A549 (cell line): ENCODE measurements at regions not wholly inside any gene's neighbourhood (a gene's known extent, or its start where the extent isn't known, plus 50 kb on each side); places are given as distances from the start of the nearest gene placed in this dataset.

Experiments
- ATAC-seq, 2 experiments: fragments of 200-7000 bp in 1 of 2; fragments of >200 bp in 1 of 2; cut with Nextera tagmentation in 1 of 2; cut with Tn5 transposase in 1 of 2; 3 replicates each; pipeline versions ENCODE4 v1.8.0 to v1.9.1; 2018 to 2020; ENCODE audit warnings: mild to moderate bottlenecking in 1 of 2, moderate library complexity in 1 of 2
- CTCF ChIA-PET: fragments of 300-600 bp; sonication (Branson Sonifier 250); formaldehyde crosslinking; extraction: SDS; loops from one replicate; lab custom pipeline; 2021; ENCODE audit warnings: antibody characterized with exemption, inconsistent platforms; lab: Yijun Ruan, JAX
- POLR2A ChIA-PET: fragments of 350-600 bp; formaldehyde crosslinking; extraction: SDS; loops from one replicate; lab custom pipeline; 2021; ENCODE audit warnings: antibody characterized with exemption, inconsistent platforms; lab: Yijun Ruan, JAX
- DNase-seq, 2 experiments: peaks; one replicate each; pipeline versions ENCODE4 v3.0.0 to v3.0.0-alpha.2; 2011 to 2016; ENCODE audit warnings: low read depth in 1 of 2, low spot score in 1 of 2
- FAIRE-seq: peaks from 2 replicates; lab custom pipeline; 2011; peaks lifted over from hg19 to GRCh38; lab: Jason Lieb, UNC
- H3K27ac ChIP-seq, 2 experiments: fragments of >200 bp; sonication (Bioruptor Twin); formaldehyde crosslinking; 3 replicates each; pipeline ENCODE4 v1.5.1; 2016 to 2017
- H3K4me1 ChIP-seq: fragments of >200 bp; sonication (Bioruptor Twin); formaldehyde crosslinking; 3 replicates; pipeline ENCODE4 v1.6.1; 2016
- H3K4me2 ChIP-seq: fragments of >200 bp; sonication (Bioruptor Twin); formaldehyde crosslinking; 3 replicates; pipeline ENCODE4 v1.6.1; 2016
- H3K4me3 ChIP-seq: fragments of >200 bp; sonication (Bioruptor Twin); formaldehyde crosslinking; 3 replicates; pipeline ENCODE4 v1.5.1; 2016
- H3K9me3 ChIP-seq: fragments of >200 bp; sonication (Bioruptor Twin); formaldehyde crosslinking; 3 replicates; pipeline ENCODE4 v1.6.1; 2016
- CBX2 ChIP-seq: fragments of 200-600 bp; sonication (generic); IDR thresholded peaks from 2 replicates; pipeline ENCODE4 v1.6.1; 2016; ENCODE audit warnings: low read depth, mild to moderate bottlenecking, borderline replicate concordance
- CEBPB ChIP-seq, 2 experiments: fragments of >200 bp in 1 of 2; sonication (Bioruptor Twin) in 1 of 2; formaldehyde crosslinking in 1 of 2; IDR thresholded peaks; 2 replicates each; pipeline ENCODE4 v1.6.1; 2012 to 2016
- CHD2 ChIP-seq: fragments of 150-350 bp; IDR thresholded peaks from 2 replicates; pipeline ENCODE4 v1.6.1; 2014; ENCODE audit warnings: low read length; ENCODE audit not compliant: partially characterized antibody
- CHD4 ChIP-seq: fragments of 200-600 bp; sonication (generic); IDR thresholded peaks from 2 replicates; pipeline ENCODE4 v1.6.1; 2016; ENCODE audit warnings: antibody characterized with exemption, mild to moderate bottlenecking, borderline replicate concordance
- EHF ChIP-seq: fragments of 250-450 bp; sonication (Bioruptor Pico); IDR thresholded peaks from 2 replicates; pipeline ENCODE4 v1.5.0; 2020; ENCODE audit warnings: mild to moderate bottlenecking
- EHMT2 ChIP-seq: fragments of 200-600 bp; sonication (generic); IDR thresholded peaks from 2 replicates; pipeline ENCODE4 v1.6.1; 2016; ENCODE audit warnings: antibody characterized with exemption, low read depth, mild to moderate bottlenecking, moderate library complexity
- EP300 ChIP-seq, 2 experiments: fragments of >200 bp; sonication (Bioruptor Twin); formaldehyde crosslinking; IDR thresholded peaks; 2 replicates in 1 of 2; 3 replicates in 1 of 2; pipeline ENCODE4 v1.6.1; 2016 to 2017
- FOSB ChIP-seq: fragments of 250-450 bp; sonication (Bioruptor Pico); IDR thresholded peaks from 2 replicates; pipeline ENCODE4 v1.5.0; 2020; ENCODE audit warnings: mild to moderate bottlenecking, moderate library complexity
- FOXS1 ChIP-seq: fragments of 250-450 bp; sonication (Bioruptor Pico); IDR thresholded peaks from 2 replicates; pipeline ENCODE4 v1.5.0; 2020; ENCODE audit warnings: mild to moderate bottlenecking, moderate library complexity
- GATA3 ChIP-seq: IDR thresholded peaks from 2 replicates; pipeline ENCODE4 v1.6.1; 2012; ENCODE audit warnings: borderline replicate concordance
- MAFK ChIP-seq: fragments of 450-650 bp; IDR thresholded peaks from 2 replicates; pipeline ENCODE4 v1.6.1; 2014; ENCODE audit not compliant: partially characterized antibody
- NR3C1 ChIP-seq: fragments of >200 bp; sonication (Bioruptor Twin); formaldehyde crosslinking; IDR thresholded peaks from 3 replicates; pipeline ENCODE4 v1.6.1; 2017
- POLR2A ChIP-seq: IDR thresholded peaks from 2 replicates; pipeline ENCODE4 v1.6.1; 2012; ENCODE audit warnings: mild to moderate bottlenecking, low read length
- POLR2AphosphoS2 ChIP-seq: conservative IDR thresholded peaks from 2 replicates; pipeline ENCODE4 v1.6.1; 2012; ENCODE audit warnings: low read length, improper control_type of control experiment, inconsistent platforms
- SMC3 ChIP-seq: fragments of >200 bp; sonication (Bioruptor Twin); formaldehyde crosslinking; IDR thresholded peaks from 3 replicates; pipeline ENCODE4 v1.6.1; 2018; ENCODE audit warnings: inconsistent platforms
- TP53 ChIP-seq: fragments of 250-450 bp; sonication (Bioruptor Pico); IDR thresholded peaks from 2 replicates; pipeline ENCODE4 v1.5.0; 2021; ENCODE audit warnings: mild to moderate bottlenecking, moderate library complexity
- ZC3H11A ChIP-seq: fragments of 450-650 bp; IDR thresholded peaks from 2 replicates; pipeline ENCODE4 v1.6.1; 2014; ENCODE audit warnings: antibody characterized with exemption, mild to moderate bottlenecking
- WGBS: methylation state at CpG from one replicate; pipeline ENCODE4 v1.1.6; 2017; ENCODE audit errors: missing lambda C conversion rate; 5-methylcytosine and 5-hydroxymethylcytosine counted together
- TF ChIP-seq, protein P1 (sequence below): fragments of >200 bp; sonication (Bioruptor Twin); formaldehyde crosslinking; IDR thresholded peaks from 3 replicates; pipeline ENCODE4 v1.5.1; 2016
- TF ChIP-seq, protein P2 (sequence below): fragments of 250-450 bp; sonication (Bioruptor Pico); IDR thresholded peaks from 2 replicates; pipeline ENCODE4 v1.5.0; 2021; ENCODE audit warnings: mild to moderate bottlenecking, moderate library complexity, borderline replicate concordance

DNA sequence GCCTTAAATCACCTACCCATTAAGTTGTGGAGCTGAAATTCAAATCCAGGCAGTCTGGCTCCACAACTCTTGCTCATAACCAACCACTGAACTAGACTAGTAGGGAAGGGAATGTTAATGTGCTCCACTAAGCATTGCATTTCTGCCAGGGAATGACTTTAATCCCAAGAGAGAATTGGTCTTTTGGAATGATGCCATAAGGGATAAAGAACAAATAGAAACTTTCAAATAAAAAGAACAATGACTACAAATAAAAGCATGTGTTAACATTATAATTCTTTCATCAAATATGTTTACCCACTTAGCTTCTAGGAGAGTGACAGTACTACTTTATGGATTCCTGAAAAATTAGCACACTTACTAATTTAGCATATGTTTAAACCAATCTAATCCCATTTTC is 905.9 kb downstream of the CENPC start:
- no peaks in the 10 kb centered on the region for H3K9me3 ChIP-seq
- TF ChIP-seq POLR2AphosphoS2 (no peak), TP53 (no peak), NR3C1 (no peak), POLR2A (no peak), CBX2 (no peak), GATA3 (no peak), CEBPB (IDR thresholded peaks at IDR 0.05) (no peak), EHF (CRISPR knock-in tag) (no peak), EHMT2 (no peak)
- TF ChIP-seq, protein P1, sequence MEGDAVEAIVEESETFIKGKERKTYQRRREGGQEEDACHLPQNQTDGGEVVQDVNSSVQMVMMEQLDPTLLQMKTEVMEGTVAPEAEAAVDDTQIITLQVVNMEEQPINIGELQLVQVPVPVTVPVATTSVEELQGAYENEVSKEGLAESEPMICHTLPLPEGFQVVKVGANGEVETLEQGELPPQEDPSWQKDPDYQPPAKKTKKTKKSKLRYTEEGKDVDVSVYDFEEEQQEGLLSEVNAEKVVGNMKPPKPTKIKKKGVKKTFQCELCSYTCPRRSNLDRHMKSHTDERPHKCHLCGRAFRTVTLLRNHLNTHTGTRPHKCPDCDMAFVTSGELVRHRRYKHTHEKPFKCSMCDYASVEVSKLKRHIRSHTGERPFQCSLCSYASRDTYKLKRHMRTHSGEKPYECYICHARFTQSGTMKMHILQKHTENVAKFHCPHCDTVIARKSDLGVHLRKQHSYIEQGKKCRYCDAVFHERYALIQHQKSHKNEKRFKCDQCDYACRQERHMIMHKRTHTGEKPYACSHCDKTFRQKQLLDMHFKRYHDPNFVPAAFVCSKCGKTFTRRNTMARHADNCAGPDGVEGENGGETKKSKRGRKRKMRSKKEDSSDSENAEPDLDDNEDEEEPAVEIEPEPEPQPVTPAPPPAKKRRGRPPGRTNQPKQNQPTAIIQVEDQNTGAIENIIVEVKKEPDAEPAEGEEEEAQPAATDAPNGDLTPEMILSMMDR: no peak
- no peak overlapping the region for H3K4me3 ChIP-seq
- H3K27ac ChIP-seq: no peak overlapping the region
- ChIA-PET CTCF (no interaction called here), POLR2A (no interaction called here)
- DNase-seq (no peak), ATAC-seq (no peak), FAIRE-seq (no peak)
- peaks cover 5% of the 10 kb centered on the region; the same call in 1 of the 3 replicates for H3K4me1 ChIP-seq
- no peak overlapping the region for H3K4me2 ChIP-seq

DNA sequence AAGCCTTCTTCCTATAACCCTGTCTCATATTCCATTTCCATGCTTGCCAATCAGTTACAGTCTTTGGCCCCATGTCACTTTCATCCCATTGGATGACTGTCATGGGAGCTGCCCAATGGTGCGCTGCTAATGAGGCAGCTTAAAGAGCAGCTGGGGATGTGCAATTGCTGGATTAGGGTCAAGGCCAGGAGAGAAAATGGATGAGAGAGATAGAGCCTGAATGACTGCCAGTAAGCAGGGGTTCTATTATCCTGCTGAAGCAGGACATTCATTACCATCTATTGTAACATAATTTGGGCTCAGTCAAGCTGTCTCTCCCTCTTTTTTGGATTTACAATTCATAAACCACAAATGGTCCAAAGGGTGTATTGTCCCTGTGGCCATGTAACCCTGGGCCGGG is 909.0 kb downstream of the CENPC start:
- DNase-seq: no peak
- 78% methylated on average over 2 of the region's 2 CpGs for whole genome bisulfite sequencing
- H3K4me2 ChIP-seq: no peak overlapping the region
- no peak overlapping the region for H3K27ac ChIP-seq
- FAIRE-seq: no peak
- no peak for TF ChIP-seq EP300 (IDR thresholded peaks at IDR 0.05)
- TF ChIP-seq, all 56 proteins: peak for 0
- ChIA-PET CTCF (no interaction called here), POLR2A (no interaction called here)
- peaks cover 5% of the 10 kb centered on the region; the same call in 1 of the 3 replicates for H3K4me1 ChIP-seq
- H3K4me3 ChIP-seq: no peak overlapping the region
- ATAC-seq: no peak
- no peaks in the 10 kb centered on the region for H3K9me3 ChIP-seq

DNA sequence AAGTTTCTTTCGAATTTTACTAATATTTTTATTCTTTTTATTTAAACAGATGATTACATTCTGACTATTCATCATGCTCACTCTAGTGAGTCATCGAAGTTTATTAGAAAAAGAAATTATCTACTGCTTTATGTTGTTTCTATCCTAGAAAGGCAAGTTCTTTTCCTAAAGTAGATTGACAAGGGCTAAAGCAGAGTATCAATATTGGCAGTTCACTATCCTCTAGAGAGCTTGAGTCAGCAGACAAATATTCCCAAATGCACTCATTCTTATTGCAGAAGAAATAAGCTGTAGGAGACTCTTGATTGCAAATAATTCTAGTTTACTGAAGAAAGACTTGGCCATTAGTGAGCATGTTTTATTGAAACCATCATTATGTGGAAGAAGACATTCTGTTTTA is 911.8 kb downstream of the CENPC start:
- FAIRE-seq (no peak), ATAC-seq (no peak), DNase-seq (no peak)
- Histone ChIP-seq H3K4me2 (no peak overlapping the region), H3K4me3 (no peak overlapping the region), H3K27ac (no peak overlapping the region), H3K4me1 (no peaks in the 10 kb centered on the region), H3K9me3 (no peaks in the 10 kb centered on the region)
- ChIA-PET CTCF (no interaction called here), POLR2A (no interaction called here)
- TF ChIP-seq FOSB (CRISPR knock-in tag) (no peak), MAFK (no peak)
- WGBS: 22% methylated on average over 2 of the region's 2 CpGs

DNA sequence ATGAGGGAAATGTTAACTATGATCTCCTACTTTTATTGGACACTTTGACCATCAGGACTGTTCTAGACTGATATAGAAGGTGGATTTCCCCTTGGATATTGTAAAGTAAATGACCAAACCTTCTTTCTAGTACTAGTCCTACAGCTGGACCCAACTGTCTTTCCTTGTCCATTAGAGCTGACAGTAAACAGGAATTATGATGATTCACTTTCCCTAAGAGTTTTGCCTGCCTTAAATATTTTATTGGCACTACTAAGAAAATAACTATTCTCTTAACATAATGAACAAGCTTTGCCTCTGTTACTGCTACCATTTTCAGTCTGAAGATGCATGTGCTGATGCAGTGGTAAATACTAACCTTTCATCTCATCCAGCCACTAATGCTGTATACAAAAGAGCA is 915.4 kb downstream of the CENPC start:
- TF ChIP-seq ZC3H11A (no peak), MAFK (no peak), CHD2 (no peak), FOXS1 (CRISPR knock-in tag) (no peak), CHD4 (no peak), SMC3 (no peak), EP300 (IDR thresholded peaks at IDR 0.05) (no peak)
- TF ChIP-seq, protein P2, sequence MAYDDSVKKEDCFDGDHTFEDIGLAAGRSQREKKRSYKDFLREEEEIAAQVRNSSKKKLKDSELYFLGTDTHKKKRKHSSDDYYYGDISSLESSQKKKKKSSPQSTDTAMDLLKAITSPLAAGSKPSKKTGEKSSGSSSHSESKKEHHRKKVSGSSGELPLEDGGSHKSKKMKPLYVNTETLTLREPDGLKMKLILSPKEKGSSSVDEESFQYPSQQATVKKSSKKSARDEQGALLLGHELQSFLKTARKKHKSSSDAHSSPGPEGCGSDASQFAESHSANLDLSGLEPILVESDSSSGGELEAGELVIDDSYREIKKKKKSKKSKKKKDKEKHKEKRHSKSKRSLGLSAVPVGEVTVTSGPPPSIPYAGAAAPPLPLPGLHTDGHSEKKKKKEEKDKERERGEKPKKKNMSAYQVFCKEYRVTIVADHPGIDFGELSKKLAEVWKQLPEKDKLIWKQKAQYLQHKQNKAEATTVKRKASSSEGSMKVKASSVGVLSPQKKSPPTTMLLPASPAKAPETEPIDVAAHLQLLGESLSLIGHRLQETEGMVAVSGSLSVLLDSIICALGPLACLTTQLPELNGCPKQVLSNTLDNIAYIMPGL (CRISPR knock-in tag): no peak
- H3K4me2 ChIP-seq: no peak overlapping the region
- ChIA-PET POLR2A (no interaction called here), CTCF (no interaction called here)
- H3K27ac ChIP-seq: no peak overlapping the region
- DNase-seq: no peak
- no peaks in the 10 kb centered on the region for H3K4me1 ChIP-seq
- no peaks in the 10 kb centered on the region for H3K9me3 ChIP-seq
- no peak for ATAC-seq
- no peak overlapping the region for H3K4me3 ChIP-seq
- FAIRE-seq: no peak
